Activated B cell treated with CpG ODN at 0.5 μM for 24 hours (primary cell): ENCODE measurements at regions not wholly inside any gene's neighbourhood (a gene's known extent, or its start where the extent isn't known, plus 50 kb on each side); places are given as distances from the start of the nearest gene placed in this dataset.

Experiments
- ATAC-seq: fragments of 200-7000 bp; cut with Tn5 transposase; one replicate; pipeline ENCODE4 v1.10.0; 2021; ENCODE audit warnings: low read depth, mild to moderate bottlenecking, moderate library complexity
- CTCF ChIA-PET: fragments of 350-600 bp; sonication (Branson Sonifier 250); formaldehyde crosslinking; loops from one replicate; lab custom pipeline; 2021; ENCODE audit warnings: antibody characterized with exemption; lab: Charles Lee
- POLR2A ChIA-PET: fragments of 350-600 bp; sonication (Branson Sonifier 250); formaldehyde crosslinking; loops from one replicate; lab custom pipeline; 2021; ENCODE audit warnings: antibody characterized with exemption; lab: Charles Lee
- DNase-seq: peaks from one replicate; pipeline ENCODE4 v3.0.0; 2022
- H3K27ac Mint-ChIP-seq: one replicate; pipeline ENCODE4 v1.8.0; 2020; ENCODE audit warnings: mixed read lengths
- H3K27me3 Mint-ChIP-seq: one replicate; pipeline ENCODE4 v1.8.0; 2021; ENCODE audit warnings: mixed read lengths
- H3K36me3 Mint-ChIP-seq: one replicate; pipeline ENCODE4 v1.8.0; 2021; ENCODE audit warnings: low read depth, mixed read lengths
- H3K4me1 Mint-ChIP-seq: one replicate; pipeline ENCODE4 v1.8.0; 2021; ENCODE audit warnings: mixed read lengths
- H3K4me3 Mint-ChIP-seq: one replicate; pipeline ENCODE4 v1.8.0; 2020; ENCODE audit warnings: mild to moderate bottlenecking, mixed read lengths
- H3K9me3 Mint-ChIP-seq: one replicate; pipeline ENCODE4 v1.8.0; 2020; ENCODE audit warnings: mixed read lengths
- intact Hi-C: fragments of 100-400 bp; cut with micrococcal nuclease; formaldehyde crosslinking; loops from one replicate; pipeline ENCODE4 v1.15.1; 2024
- TF ChIP-seq, protein P1 (sequence below): fragments of 200-600 bp; IDR thresholded peaks from one replicate; pipeline ENCODE4 v1.8.0; 2022; ENCODE audit warnings: antibody characterized with exemption, mild to moderate bottlenecking

GRCh38 chr1:96256130-96256790, 465.3 kb upstream of the PTBP2 start:
- intact Hi-C loops, result no loop called here
- DNase-seq, result no peak
- Mint-ChIP-seq H3K27me3 (no peaks in the 10 kb centered on the region), H3K9me3 (peaks cover 3% of the 10 kb centered on the region), H3K4me1 (no peaks in the 10 kb centered on the region), H3K36me3 (no peaks in the 10 kb centered on the region), H3K27ac (no peak overlapping the region), H3K4me3 (no peak overlapping the region)
- ChIA-PET POLR2A (no interaction called here), CTCF (no interaction called here)
- ATAC-seq, result no peak
- TF ChIP-seq, protein P1, sequence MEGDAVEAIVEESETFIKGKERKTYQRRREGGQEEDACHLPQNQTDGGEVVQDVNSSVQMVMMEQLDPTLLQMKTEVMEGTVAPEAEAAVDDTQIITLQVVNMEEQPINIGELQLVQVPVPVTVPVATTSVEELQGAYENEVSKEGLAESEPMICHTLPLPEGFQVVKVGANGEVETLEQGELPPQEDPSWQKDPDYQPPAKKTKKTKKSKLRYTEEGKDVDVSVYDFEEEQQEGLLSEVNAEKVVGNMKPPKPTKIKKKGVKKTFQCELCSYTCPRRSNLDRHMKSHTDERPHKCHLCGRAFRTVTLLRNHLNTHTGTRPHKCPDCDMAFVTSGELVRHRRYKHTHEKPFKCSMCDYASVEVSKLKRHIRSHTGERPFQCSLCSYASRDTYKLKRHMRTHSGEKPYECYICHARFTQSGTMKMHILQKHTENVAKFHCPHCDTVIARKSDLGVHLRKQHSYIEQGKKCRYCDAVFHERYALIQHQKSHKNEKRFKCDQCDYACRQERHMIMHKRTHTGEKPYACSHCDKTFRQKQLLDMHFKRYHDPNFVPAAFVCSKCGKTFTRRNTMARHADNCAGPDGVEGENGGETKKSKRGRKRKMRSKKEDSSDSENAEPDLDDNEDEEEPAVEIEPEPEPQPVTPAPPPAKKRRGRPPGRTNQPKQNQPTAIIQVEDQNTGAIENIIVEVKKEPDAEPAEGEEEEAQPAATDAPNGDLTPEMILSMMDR, result no peak

- no peaks in the 10 kb centered on the region for H3K27me3 Mint-ChIP-seq
- ChIA-PET CTCF (no interaction called here), POLR2A (no interaction called here)
- ATAC-seq, result no peak
- H3K27ac Mint-ChIP-seq, result no peak overlapping the region
- no peaks in the 10 kb centered on the region for H3K4me1 Mint-ChIP-seq
- TF ChIP-seq, protein P1, result no peak
- intact Hi-C loops, result no loop called here
- no peak for DNase-seq
- H3K9me3 Mint-ChIP-seq, result peaks cover 3% of the 10 kb centered on the region
- no peaks in the 10 kb centered on the region for H3K36me3 Mint-ChIP-seq
- H3K4me3 Mint-ChIP-seq, result no peak overlapping the region
These were observed 462.2 kb upstream of the PTBP2 start for GRCh38 chr1:96259399-96259798.

GRCh38 chr1:96281491-96281890, 440.1 kb upstream of the PTBP2 start:
- Mint-ChIP-seq H3K4me1 (no peaks in the 10 kb centered on the region), H3K4me3 (no peak overlapping the region), H3K27ac (no peak overlapping the region), H3K9me3 (peaks cover 17% of the 10 kb centered on the region), H3K36me3 (no peaks in the 10 kb centered on the region), H3K27me3 (no peaks in the 10 kb centered on the region)
- intact Hi-C loops, result no loop called here
- ChIA-PET CTCF (no interaction called here), POLR2A (no interaction called here)
- DNase-seq (no peak), ATAC-seq (no peak)
- TF ChIP-seq, protein P1, result no peak

GRCh38 chr1:96290033-96290432, 431.6 kb upstream of the PTBP2 start:
- H3K27ac Mint-ChIP-seq, result no peak overlapping the region
- TF ChIP-seq, protein P1, result no peak
- POLR2A ChIA-PET, result no interaction called here
- no peak overlapping the region for H3K4me3 Mint-ChIP-seq
- H3K4me1 Mint-ChIP-seq, result no peaks in the 10 kb centered on the region
- H3K9me3 Mint-ChIP-seq, result peaks cover 20% of the 10 kb centered on the region
- ATAC-seq, result no peak
- intact Hi-C loops, result no loop called here
- CTCF ChIA-PET, result no interaction called here
- no peaks in the 10 kb centered on the region for H3K36me3 Mint-ChIP-seq
- H3K27me3 Mint-ChIP-seq, result no peaks in the 10 kb centered on the region
- DNase-seq, result no peak

DNA sequence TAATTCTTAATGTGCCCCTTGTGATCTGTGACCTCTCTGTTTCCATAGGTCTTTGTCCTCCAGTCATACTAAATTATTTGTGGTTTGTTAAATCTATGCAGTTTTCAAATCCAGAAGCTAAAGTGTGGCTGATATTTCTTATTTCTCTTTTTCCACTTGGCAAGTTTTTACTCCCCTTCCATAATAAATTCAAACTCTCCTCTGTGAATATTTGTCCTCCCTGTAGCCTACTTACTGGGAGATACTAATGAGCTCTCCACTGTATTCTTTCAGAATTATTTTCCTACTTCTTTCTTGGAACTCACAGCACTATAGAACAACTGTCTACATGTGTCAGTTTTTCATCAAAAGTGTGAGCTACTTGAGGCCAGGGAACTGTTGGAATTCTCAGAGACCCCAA, 430.8 kb upstream of the PTBP2 start:
- Mint-ChIP-seq H3K27ac (no peak overlapping the region), H3K9me3 (peaks cover 18% of the 10 kb centered on the region), H3K27me3 (no peaks in the 10 kb centered on the region), H3K36me3 (no peaks in the 10 kb centered on the region), H3K4me3 (no peak overlapping the region), H3K4me1 (no peaks in the 10 kb centered on the region)
- DNase-seq (no peak), ATAC-seq (no peak)
- intact Hi-C loops, result no loop called here
- CTCF ChIA-PET, result no interaction called here
- POLR2A ChIA-PET, result no interaction called here
- TF ChIP-seq, protein P1, result no peak
